Sigmoid colon (tissue), 6 donors: ENCODE measurements at regions not wholly inside any gene's neighbourhood (a gene's known extent, or its start where the extent isn't known, plus 50 kb on each side); places are given as distances from the start of the nearest gene placed in this dataset.

Source experiments
- DNase-seq: peaks from one replicate; pipeline ENCODE4 v3.0.0-alpha.2; 2019
- H3K27ac ChIP-seq, 4 donors: fragments of 200-600 bp; sonication (generic); one replicate each; pipeline ENCODE4 v1.5.1; 2016 to 2019; ENCODE audit warnings: mild to moderate bottlenecking in 1 of 4
- H3K27me3 ChIP-seq, 3 donors: fragments of 200-600 bp; sonication (generic); one replicate each; pipeline ENCODE4 v1.5.1; 2019; ENCODE audit warnings: mild to moderate bottlenecking in 1 of 3
- H3K36me3 ChIP-seq, 4 donors: fragments of 200-600 bp; sonication (generic); one replicate each; pipeline ENCODE4 v1.5.1; 2016 to 2019
- H3K4me1 ChIP-seq, 4 donors: fragments of 200-600 bp; sonication (generic); one replicate each; pipeline ENCODE4 v1.5.1; 2017 to 2019
- H3K4me3 ChIP-seq, 4 donors: fragments of 200-600 bp; sonication (generic); one replicate each; pipeline ENCODE4 v1.5.1; 2017 to 2019; ENCODE audit warnings: mild to moderate bottlenecking in 2 of 4, moderate library complexity in 1 of 4
- H3K9me3 ChIP-seq, 4 donors: fragments of 200-600 bp in 3 of 4; sonication (generic) in 3 of 4; one replicate each; pipeline versions ENCODE4 v1.5.1 to v1.6.1; 2013 to 2019
- EP300 ChIP-seq, 4 donors: sonication (generic); formaldehyde crosslinking; IDR thresholded peaks; one replicate each; pipeline ENCODE4 v1.6.1; 2017; ENCODE audit warnings: antibody characterized with exemption in 4 of 4
- POLR2A ChIP-seq, 2 donors: fragments of 450-650 bp; IDR thresholded peaks; one replicate each; pipeline ENCODE4 v1.6.1; 2016; ENCODE audit warnings: antibody characterized with exemption in 2 of 2, mild to moderate bottlenecking in 2 of 2, moderate library complexity in 2 of 2
- POLR2AphosphoS5 ChIP-seq, 4 donors: sonication (generic); formaldehyde crosslinking; IDR thresholded peaks; one replicate each; pipeline ENCODE4 v1.6.1; 2017; ENCODE audit warnings: antibody characterized with exemption in 4 of 4
- WGBS, 2 donors: extraction: QIAGEN DNeasy Blood & Tissue Kit; methylation state at CpG; one replicate each; pipeline ENCODE4 v1.1.7; 2013; 5-methylcytosine and 5-hydroxymethylcytosine counted together
- intact Hi-C: fragments of 100-400 bp; cut with DNase I; formaldehyde crosslinking; loops from one replicate; pipeline ENCODE4 v1.15.1; 2023
- TF ChIP-seq, protein P1 (sequence below), 4 experiments: fragments of 450-650 bp in 3 of 4; fragments of 200-600 bp in 1 of 4; IDR thresholded peaks; one replicate each; pipeline ENCODE4 v1.5.1; 2016 to 2019; ENCODE audit warnings: antibody characterized with exemption in 4 of 4, mild to moderate bottlenecking in 3 of 4, moderate library complexity in 2 of 4
- donor health status: healthy with polysubstance abuse.
- donor health status: healthy.

DNA sequence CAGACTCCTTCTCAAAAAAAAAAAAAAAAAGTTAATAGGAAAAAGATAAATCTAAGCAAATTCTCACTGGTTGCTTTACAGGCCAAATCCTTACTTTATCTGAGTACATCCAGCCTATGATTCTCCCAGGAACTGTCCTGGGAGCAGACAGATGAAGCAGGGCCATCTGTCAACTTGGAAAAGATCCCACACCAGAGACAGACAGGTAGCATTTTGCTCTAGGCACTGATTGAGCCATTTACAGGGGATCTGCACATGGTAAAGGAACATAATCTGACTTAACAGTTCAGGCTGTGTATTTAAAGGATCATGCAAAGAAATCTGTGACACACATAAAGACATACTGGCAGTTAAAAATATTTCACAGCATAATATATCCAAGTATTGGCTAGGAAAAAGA is 1006.5 kb downstream of the TBL1XR1 start:
- no peak overlapping the region for H3K27ac ChIP-seq
- H3K9me3 ChIP-seq: no peaks in the 10 kb centered on the region
- no peak overlapping the region for H3K4me3 ChIP-seq
- H3K4me1 ChIP-seq: no peaks in the 10 kb centered on the region
- intact Hi-C loops: no loop called here
- TF ChIP-seq, protein P1, sequence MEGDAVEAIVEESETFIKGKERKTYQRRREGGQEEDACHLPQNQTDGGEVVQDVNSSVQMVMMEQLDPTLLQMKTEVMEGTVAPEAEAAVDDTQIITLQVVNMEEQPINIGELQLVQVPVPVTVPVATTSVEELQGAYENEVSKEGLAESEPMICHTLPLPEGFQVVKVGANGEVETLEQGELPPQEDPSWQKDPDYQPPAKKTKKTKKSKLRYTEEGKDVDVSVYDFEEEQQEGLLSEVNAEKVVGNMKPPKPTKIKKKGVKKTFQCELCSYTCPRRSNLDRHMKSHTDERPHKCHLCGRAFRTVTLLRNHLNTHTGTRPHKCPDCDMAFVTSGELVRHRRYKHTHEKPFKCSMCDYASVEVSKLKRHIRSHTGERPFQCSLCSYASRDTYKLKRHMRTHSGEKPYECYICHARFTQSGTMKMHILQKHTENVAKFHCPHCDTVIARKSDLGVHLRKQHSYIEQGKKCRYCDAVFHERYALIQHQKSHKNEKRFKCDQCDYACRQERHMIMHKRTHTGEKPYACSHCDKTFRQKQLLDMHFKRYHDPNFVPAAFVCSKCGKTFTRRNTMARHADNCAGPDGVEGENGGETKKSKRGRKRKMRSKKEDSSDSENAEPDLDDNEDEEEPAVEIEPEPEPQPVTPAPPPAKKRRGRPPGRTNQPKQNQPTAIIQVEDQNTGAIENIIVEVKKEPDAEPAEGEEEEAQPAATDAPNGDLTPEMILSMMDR (IDR thresholded peaks at IDR 0.05): no peak
- TF ChIP-seq POLR2AphosphoS5 (IDR thresholded peaks at IDR 0.05) (no peak), EP300 (IDR thresholded peaks at IDR 0.05) (no peak), POLR2A (IDR thresholded peaks at IDR 0.05) (no peak)
- H3K36me3 ChIP-seq: no peaks in the 10 kb centered on the region
- H3K27me3 ChIP-seq: no peaks in the 10 kb centered on the region
- no peak for DNase-seq

DNA sequence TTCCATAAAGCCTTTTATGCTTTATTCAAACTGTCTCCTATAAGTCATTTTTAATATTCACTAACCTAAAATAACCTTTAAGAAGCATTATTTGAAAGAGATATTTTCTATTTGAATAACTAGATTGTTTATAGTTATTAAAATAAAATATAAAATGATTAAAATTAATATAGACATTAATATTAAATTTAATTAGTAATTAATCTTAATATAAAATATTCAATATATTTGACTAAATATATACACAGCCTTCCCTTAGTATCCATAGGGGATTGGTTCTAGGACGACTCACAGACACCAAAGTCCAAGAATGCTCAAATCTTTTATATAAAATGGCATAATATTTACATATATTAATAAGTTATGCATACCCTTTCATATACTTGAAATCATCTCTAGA is 1014.1 kb downstream of the TBL1XR1 start:
- TF ChIP-seq EP300 (IDR thresholded peaks at IDR 0.05) (no peak), POLR2A (IDR thresholded peaks at IDR 0.05) (no peak), POLR2AphosphoS5 (IDR thresholded peaks at IDR 0.05) (no peak)
- TF ChIP-seq, protein P1 (IDR thresholded peaks at IDR 0.05): no peak
- intact Hi-C loops: no loop called here
- Histone ChIP-seq H3K4me3 (no peak overlapping the region), H3K9me3 (no peaks in the 10 kb centered on the region), H3K27ac (no peak overlapping the region), H3K36me3 (no peaks in the 10 kb centered on the region), H3K4me1 (no peaks in the 10 kb centered on the region), H3K27me3 (no peaks in the 10 kb centered on the region)
- no peak for DNase-seq
- WGBS, 2 donors: 0 to 73% methylated on average over 1 of the region's 1 CpG

DNA sequence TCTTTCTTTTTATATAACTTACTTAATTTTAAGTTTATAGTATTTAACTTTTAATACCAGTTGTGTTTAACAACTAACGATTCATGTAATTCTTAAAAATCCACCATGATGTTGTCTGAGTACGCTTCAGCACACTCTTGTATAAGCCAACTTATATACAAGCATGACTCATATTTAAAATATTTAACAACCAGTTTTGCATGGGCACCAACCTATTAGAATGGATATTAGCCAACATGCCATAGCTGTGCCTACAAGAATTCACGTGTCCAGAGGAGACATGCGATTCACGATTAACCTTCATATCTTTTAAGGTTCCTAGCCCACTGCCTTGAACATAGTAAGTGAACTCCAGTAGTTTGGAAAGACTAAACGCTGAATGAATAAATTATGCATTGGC is 1023.2 kb downstream of the TBL1XR1 start:
- Histone ChIP-seq H3K36me3 (no peaks in the 10 kb centered on the region), H3K27me3 (no peaks in the 10 kb centered on the region), H3K9me3 (no peaks in the 10 kb centered on the region), H3K4me1 (no peaks in the 10 kb centered on the region), H3K27ac (no peak overlapping the region), H3K4me3 (no peak overlapping the region)
- no peak for DNase-seq
- TF ChIP-seq, protein P1 (IDR thresholded peaks at IDR 0.05): no peak
- no peak for TF ChIP-seq POLR2AphosphoS5 (IDR thresholded peaks at IDR 0.05)
- no peak for TF ChIP-seq EP300 (IDR thresholded peaks at IDR 0.05)
- TF ChIP-seq POLR2A (IDR thresholded peaks at IDR 0.05): no peak
- intact Hi-C loops: no loop called here
- 94 to 95% methylated on average over 6 of the region's 6 CpGs for WGBS, 2 donors

DNA sequence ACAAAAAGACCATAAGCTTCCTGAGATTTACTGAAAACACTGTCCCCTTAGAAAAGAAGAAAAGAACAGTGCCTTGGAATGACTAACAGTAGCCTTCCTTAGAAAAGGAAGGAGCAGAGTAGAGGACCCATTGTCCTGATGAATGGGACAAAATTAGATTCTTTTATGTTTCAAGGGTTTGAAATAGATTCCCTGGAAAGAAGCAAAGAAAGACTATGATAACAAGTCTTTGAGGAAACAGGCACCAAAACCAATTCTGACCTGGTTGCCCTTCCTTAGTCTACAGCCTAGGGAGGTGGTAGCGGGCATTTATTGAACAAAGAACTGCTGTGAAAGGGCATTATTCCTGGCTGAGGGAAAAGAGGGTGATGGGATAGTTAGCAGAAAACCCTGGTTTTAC is 1024.8 kb downstream of the TBL1XR1 start:
- no peaks in the 10 kb centered on the region for H3K36me3 ChIP-seq
- no peak overlapping the region for H3K27ac ChIP-seq
- TF ChIP-seq EP300 (IDR thresholded peaks at IDR 0.05): no peak
- no peak for TF ChIP-seq POLR2A (IDR thresholded peaks at IDR 0.05)
- TF ChIP-seq POLR2AphosphoS5 (IDR thresholded peaks at IDR 0.05): no peak
- TF ChIP-seq, protein P1 (IDR thresholded peaks at IDR 0.05): no peak
- no peaks in the 10 kb centered on the region for H3K9me3 ChIP-seq
- H3K4me1 ChIP-seq: no peaks in the 10 kb centered on the region
- no peak for DNase-seq
- H3K4me3 ChIP-seq: no peak overlapping the region
- 95 to 96% methylated on average over 1 of the region's 1 CpG for WGBS, 2 donors
- H3K27me3 ChIP-seq: no peaks in the 10 kb centered on the region
- intact Hi-C loops: no loop called here

DNA sequence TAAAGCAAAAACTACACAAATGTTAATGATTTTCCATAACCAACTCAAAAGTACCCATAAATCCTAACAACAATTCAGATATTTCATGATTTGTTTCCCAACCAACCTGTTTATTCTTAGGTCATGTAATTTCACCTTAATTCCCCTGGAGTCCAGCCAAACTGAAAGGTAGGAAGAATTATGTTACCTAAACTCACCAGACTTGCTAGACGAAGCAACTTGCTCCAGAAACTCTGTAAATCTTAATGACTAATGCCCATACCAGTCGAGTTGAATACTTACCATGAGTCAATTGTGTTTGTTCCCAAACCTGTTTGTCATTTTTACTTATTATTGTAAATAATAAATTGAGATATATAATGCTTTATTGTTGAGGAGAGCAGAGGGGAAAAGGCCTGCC is 1030.0 kb downstream of the TBL1XR1 start:
- WGBS, 2 donors: 6 to 46% methylated on average over 2 of the region's 2 CpGs
- no peak for TF ChIP-seq EP300 (IDR thresholded peaks at IDR 0.05)
- no peak for TF ChIP-seq POLR2A (IDR thresholded peaks at IDR 0.05)
- TF ChIP-seq, protein P1 (IDR thresholded peaks at IDR 0.05): no peak
- TF ChIP-seq POLR2AphosphoS5 (IDR thresholded peaks at IDR 0.05): no peak
- Histone ChIP-seq H3K36me3 (no peaks in the 10 kb centered on the region), H3K27ac (no peak overlapping the region), H3K4me3 (no peak overlapping the region), H3K4me1 (no peaks in the 10 kb centered on the region), H3K27me3 (no peaks in the 10 kb centered on the region), H3K9me3 (no peaks in the 10 kb centered on the region)
- intact Hi-C loops: no loop called here
- DNase-seq: no peak
